GM10248 (cell line): ENCODE measurements at regions not wholly inside any gene's neighbourhood (a gene's known extent, or its start where the extent isn't known, plus 50 kb on each side); places are given as distances from the start of the nearest gene placed in this dataset.

Experiments used
- CTCF ChIA-PET: fragments of 300-600 bp; sonication (Branson Sonifier 250); formaldehyde crosslinking; extraction: SDS; loops from one replicate; lab custom pipeline; 2021; ENCODE audit warnings: antibody characterized with exemption; lab: Yijun Ruan, JAX
- POLR2A ChIA-PET: fragments of 350-650 bp; sonication (Branson Sonifier 250); formaldehyde crosslinking; extraction: SDS; loops from one replicate; lab custom pipeline; 2020; ENCODE audit warnings: antibody characterized with exemption; lab: Yijun Ruan, JAX
- DNase-seq: peaks from one replicate; pipeline ENCODE4 v3.0.0; 2012; ENCODE audit errors: extremely low spot score
- TF ChIP-seq, protein P1 (sequence below): IDR thresholded peaks from 2 replicates; pipeline ENCODE4 v1.5.1; 2012; ENCODE audit warnings: mild to moderate bottlenecking, low read depth; ENCODE audit errors: extremely low read depth, missing control alignments, control extremely low read depth

DNA sequence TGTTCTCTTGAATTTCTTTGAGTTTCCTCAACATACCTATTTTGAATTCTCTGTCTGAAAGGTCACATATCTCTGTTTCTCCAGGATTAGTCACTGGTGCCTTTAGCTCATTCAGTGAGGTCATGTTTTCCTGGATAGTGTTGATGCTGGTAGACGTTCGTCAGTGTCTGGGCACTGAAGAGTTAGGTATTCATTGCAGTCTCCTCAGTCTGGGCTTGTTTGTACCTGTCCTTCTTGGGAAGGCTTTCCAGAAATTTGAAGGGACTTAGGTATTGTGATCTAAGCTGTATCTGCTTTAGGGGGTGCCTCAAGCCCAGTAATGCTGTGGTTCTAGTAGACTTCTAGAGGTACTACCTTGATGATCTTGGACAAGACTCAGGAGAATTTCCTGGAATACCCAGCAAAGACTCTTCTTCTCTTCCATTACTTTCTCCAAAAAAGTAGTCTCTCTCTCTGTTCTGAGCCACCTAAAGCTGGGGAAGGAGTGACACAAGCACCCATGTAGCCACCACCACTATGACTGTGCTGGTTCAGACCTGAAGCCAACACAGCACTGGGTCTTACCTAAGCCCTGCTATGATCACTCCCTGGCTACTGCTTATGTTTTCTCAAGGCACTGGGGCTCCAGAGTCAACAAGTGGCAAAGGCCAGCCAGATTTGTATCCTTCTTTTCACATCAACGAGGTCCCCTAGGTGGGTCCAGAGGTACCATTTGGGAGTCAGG lies 852.0 kb downstream of the BCL11A start:
- ChIA-PET CTCF (interaction anchor here (1.4 kb wide), 1 partner anchor 22 kb away, joined by 4 read pairs; no protein-coding TSS in a partner anchor), POLR2A (no interaction called here)
- no peak for DNase-seq
- TF ChIP-seq, protein P1, sequence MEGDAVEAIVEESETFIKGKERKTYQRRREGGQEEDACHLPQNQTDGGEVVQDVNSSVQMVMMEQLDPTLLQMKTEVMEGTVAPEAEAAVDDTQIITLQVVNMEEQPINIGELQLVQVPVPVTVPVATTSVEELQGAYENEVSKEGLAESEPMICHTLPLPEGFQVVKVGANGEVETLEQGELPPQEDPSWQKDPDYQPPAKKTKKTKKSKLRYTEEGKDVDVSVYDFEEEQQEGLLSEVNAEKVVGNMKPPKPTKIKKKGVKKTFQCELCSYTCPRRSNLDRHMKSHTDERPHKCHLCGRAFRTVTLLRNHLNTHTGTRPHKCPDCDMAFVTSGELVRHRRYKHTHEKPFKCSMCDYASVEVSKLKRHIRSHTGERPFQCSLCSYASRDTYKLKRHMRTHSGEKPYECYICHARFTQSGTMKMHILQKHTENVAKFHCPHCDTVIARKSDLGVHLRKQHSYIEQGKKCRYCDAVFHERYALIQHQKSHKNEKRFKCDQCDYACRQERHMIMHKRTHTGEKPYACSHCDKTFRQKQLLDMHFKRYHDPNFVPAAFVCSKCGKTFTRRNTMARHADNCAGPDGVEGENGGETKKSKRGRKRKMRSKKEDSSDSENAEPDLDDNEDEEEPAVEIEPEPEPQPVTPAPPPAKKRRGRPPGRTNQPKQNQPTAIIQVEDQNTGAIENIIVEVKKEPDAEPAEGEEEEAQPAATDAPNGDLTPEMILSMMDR = no peak

DNA sequence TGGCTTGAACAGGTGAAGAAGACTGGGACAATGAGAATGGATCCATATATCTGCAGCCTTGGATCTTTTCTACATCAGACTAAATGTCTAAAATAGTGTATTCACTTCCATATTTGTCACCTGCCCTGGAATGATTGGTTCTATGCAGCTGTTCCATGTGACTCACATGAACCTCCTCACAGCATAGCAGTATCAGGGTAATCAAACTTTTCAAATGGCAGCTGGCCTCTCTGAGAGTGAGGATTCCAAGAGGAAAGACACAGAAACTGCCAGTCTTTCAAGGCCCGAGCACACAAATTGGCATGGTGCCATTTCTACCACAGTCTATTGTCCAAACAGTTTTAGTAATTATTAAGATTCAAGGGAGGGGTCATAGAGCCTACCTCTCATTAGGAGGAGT lies 859.3 kb downstream of the BCL11A start:
- DNase-seq = no peak
- CTCF ChIA-PET = no interaction called here
- POLR2A ChIA-PET = no interaction called here
- TF ChIP-seq, protein P1 = no peak

DNA sequence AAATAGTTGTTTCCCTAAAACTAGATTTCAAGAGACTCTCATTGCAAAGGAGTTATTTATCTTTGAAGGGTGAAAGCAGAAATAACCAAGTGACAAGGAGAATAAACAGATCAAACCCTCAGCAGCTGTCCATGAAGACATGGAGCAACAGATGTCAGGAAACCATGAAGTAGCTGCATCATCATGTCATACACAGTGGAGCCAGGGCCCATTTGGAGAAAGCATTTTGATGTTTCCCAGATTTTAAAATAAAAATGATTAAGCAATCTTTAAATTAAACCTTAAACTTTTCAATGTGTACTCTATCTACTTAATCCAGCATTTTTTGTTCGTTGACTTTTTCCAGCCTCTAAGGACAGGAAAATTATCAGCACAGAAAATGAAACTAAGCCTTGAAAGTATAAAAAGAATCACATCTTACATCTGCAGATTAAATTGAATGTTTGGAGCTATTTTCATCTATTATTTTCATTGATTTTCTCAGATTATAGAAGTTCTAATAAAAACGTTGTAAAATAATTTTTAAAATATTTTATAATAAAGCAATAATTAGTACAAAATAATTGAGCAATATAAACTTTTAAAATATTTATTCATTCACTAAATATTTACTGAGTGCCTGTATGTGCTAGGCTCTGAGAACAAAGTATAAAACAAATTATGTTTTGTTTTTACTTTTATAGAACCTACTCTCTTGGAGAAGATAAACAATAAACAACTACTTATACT lies 860.1 kb downstream of the BCL11A start:
- CTCF ChIA-PET = no interaction called here
- TF ChIP-seq, protein P1 = no peak
- POLR2A ChIA-PET = no interaction called here
- no peak for DNase-seq

DNA sequence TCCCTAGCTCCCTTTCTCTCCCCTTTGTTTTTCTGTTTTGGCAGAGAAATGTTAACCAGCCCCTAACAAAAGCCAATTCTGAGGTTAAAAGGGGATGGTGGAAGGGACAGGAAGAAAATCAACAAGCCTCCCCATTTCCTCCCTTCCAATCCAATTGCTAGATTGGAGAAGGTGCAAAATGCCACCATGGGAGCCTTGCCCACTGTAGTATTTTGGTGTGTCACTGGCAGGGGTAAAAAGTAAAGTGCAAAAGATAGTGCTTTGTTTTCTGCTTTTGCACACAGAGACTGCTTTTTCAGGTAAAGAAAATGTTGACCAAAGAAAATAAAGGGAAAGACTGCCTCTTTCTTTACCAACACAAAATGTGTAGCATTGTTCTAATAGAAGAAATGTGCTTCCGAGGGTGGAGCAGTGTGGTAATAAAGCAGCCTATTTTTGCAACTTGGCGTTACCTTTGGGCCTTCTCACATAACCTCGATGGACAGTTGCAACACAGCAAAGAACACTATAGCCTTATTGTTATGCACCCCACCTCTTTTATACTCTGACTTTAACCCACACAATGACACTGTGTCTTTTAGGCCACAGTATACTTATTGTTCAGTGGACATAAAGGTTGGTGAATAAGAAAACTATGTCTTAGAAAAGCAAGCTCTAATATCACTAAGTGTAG lies 861.8 kb downstream of the BCL11A start:
- CTCF ChIA-PET = no interaction called here
- POLR2A ChIA-PET = no interaction called here

DNA sequence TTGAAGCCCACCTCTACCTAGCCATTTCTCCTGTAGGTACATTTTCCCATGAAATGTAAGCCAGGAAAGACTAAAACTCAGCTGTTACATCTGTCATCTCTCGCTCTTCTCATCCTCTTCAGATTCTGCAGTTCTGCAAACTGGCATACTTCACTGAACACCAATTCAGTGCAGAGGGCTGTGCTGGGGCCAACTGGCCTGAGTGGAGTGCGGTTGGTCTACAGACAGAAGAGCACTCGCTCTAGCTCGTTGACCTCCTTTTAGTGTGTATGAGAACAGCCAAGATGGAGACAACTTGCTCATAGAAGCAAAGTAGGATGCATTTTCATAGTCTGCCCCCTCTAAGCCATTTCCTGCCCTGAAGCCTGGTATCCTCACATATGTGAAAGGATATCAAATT lies 862.6 kb downstream of the BCL11A start:
- POLR2A ChIA-PET = no interaction called here
- no peak for DNase-seq
- TF ChIP-seq, protein P1 = no peak
- CTCF ChIA-PET = interaction anchor here (1.0 kb wide), 1 partner anchor 19 kb away, joined by 3 read pairs; no protein-coding TSS in a partner anchor

More for the DNA sequence above, 861.8 kb downstream of the BCL11A start:
- DNase-seq = no peak
- TF ChIP-seq, protein P1 = no peak

DNA sequence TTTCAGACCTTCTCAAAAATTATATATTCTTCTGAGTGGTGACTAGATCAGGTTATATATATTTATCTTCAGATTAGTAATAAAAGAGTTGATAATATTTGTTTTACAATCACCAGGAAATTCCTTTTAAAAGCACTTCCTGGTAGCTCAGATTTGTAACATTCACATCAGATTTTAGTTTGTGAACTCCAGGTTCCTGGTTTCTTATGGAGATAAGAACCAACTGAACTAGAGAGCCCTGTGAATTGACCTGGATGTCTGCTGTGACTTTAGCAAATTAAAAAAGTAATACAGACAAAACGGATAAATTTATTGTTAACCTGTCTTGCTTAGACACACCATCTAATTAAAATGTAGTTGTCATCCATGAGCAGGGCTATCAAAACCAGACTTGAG lies 868.7 kb downstream of the BCL11A start:
- no peak for DNase-seq
- TF ChIP-seq, protein P1 = no peak
- ChIA-PET CTCF (no interaction called here), POLR2A (no interaction called here)
